K562 (cell line): ENCODE measurements at regions not wholly inside any gene's neighbourhood (a gene's known extent, or its start where the extent isn't known, plus 50 kb on each side); places are given as distances from the start of the nearest gene placed in this dataset.

Experiments
- ATAC-seq: fragments of 200-7000 bp; cut with Tn5 transposase; 3 replicates; pipeline ENCODE4 v1.9.1; 2020; ENCODE audit warnings: moderate library complexity
- BruUV-seq: library from RNA; stranded (reverse); fragments of 400-500 nt; replicated peaks from 2 replicates; lab custom pipeline; 2021; lab: Mats Ljungman, UMichigan
- CTCF ChIA-PET: fragments of 300-600 bp; formaldehyde crosslinking; extraction: SDS; loops from one replicate; lab custom pipeline; 2021; ENCODE audit warnings: low intra/inter-chr PET ratio; lab: Yijun Ruan, JAX
- POLR2A ChIA-PET: fragments of 300-600, 350-650 bp; sonication (Branson Sonifier 250); formaldehyde crosslinking; extraction: SDS; loops from one replicate; lab custom pipeline; 2021; ENCODE audit warnings: antibody characterized with exemption, inconsistent platforms; lab: Yijun Ruan, JAX
- DNase-seq, 4 experiments: peaks; one replicate each; pipeline versions ENCODE4 v3.0.0 to v3.0.0-alpha.2; 2011 to 2018; ENCODE audit warnings: low spot score in 3 of 4, mixed read lengths in 3 of 4; ENCODE audit errors: extremely low read depth in 1 of 4
- FAIRE-seq: peaks from 2 replicates; lab custom pipeline; 2011; peaks lifted over from hg19 to GRCh38; lab: Jason Lieb, UNC
- H2AFZ ChIP-seq: 2 replicates; pipeline ENCODE4 v1.6.0; 2011; ENCODE audit warnings: low read depth, low read length, control low read depth, inconsistent platforms
- H3K27ac ChIP-seq: fragments of 200-600 bp; 3 replicates; pipeline ENCODE4 v1.8.0; 2011; ENCODE audit warnings: low read depth, mild to moderate bottlenecking, control low read depth, inconsistent platforms, low read length, moderate library complexity, mixed read lengths; ENCODE audit errors: extremely low read depth
- H3K27me3 ChIP-seq, 2 experiments: fragments of 300-600 bp in 1 of 2; 2 replicates in 1 of 2; 3 replicates in 1 of 2; pipeline versions ENCODE4 v1.6.0 to v1.8.0; 2011; ENCODE audit warnings: inconsistent platforms in 2 of 2, low read length in 2 of 2, mild to moderate bottlenecking in 1 of 2, mixed read lengths in 1 of 2, moderate library complexity in 1 of 2; ENCODE audit not compliant: control insufficient read depth in 2 of 2, insufficient read depth in 2 of 2
- H3K36me3 ChIP-seq: fragments of 300-600 bp; 3 replicates; pipeline ENCODE4 v1.8.0; 2011; ENCODE audit warnings: mild to moderate bottlenecking, low read length, inconsistent platforms; ENCODE audit not compliant: control insufficient read depth, insufficient read depth
- H3K4me1 ChIP-seq, 2 experiments: fragments of 200-600 bp in 1 of 2; replicated peaks in 1 of 2; 2 replicates in 1 of 2; 3 replicates in 1 of 2; pipeline versions ENCODE4 v1.5.1 to v1.8.0; 2011; ENCODE audit warnings: inconsistent platforms in 2 of 2, low read length in 2 of 2, mild to moderate bottlenecking in 1 of 2, mixed read lengths in 1 of 2, moderate library complexity in 1 of 2; ENCODE audit not compliant: control insufficient read depth in 2 of 2, insufficient read depth in 2 of 2
- H3K4me2 ChIP-seq: 2 replicates; pipeline ENCODE4 v1.6.1; 2011; ENCODE audit warnings: low read length, control low read depth, inconsistent platforms, mixed read lengths; ENCODE audit not compliant: insufficient read depth
- H3K4me3 ChIP-seq: fragments of 200-600 bp; sonication (generic), shearing (Covaris generic); 2 replicates; pipeline ENCODE4 v1.5.1; 2016; ENCODE audit warnings: control low read depth, inconsistent platforms
- H3K79me2 ChIP-seq: fragments of 200-600 bp; 3 replicates; pipeline ENCODE4 v1.8.0; 2011; ENCODE audit warnings: low read length, inconsistent platforms; ENCODE audit not compliant: control insufficient read depth, insufficient read depth
- H3K9ac ChIP-seq, 2 experiments: 2 replicates each; pipeline versions ENCODE4 v1.6.0 to v1.6.1; 2011; ENCODE audit warnings: low read depth in 2 of 2, low read length in 2 of 2, control low read depth in 1 of 2, inconsistent platforms in 1 of 2, mild to moderate bottlenecking in 1 of 2, mixed read lengths in 1 of 2; ENCODE audit not compliant: insufficient read depth in 1 of 2
- H3K9me1 ChIP-seq: one replicate; pipeline ENCODE4 v1.6.0; 2011; ENCODE audit warnings: inconsistent platforms, mild to moderate bottlenecking, low read length, moderate library complexity; ENCODE audit not compliant: control insufficient read depth, insufficient read depth
- H3K9me3 ChIP-seq: replicated peaks from 2 replicates; pipeline ENCODE4 v1.5.1; 2011; ENCODE audit warnings: low read depth, low read length, inconsistent platforms; ENCODE audit not compliant: control insufficient read depth, insufficient read depth
- H4K20me1 ChIP-seq: replicated peaks from 2 replicates; pipeline ENCODE4 v1.6.1; 2011; ENCODE audit warnings: low read length, inconsistent platforms, mixed read lengths; ENCODE audit not compliant: control insufficient read depth, insufficient read depth
- ATF4 ChIP-seq: fragments of 450-650 bp; formaldehyde crosslinking; IDR thresholded peaks from 2 replicates; pipeline ENCODE4 v1.4.0; 2022; ENCODE audit warnings: mild to moderate bottlenecking, moderate library complexity
- ETV1 ChIP-seq: fragments of 450-650 bp; conservative IDR thresholded peaks from 2 replicates; pipeline ENCODE4 v1.6.1; 2016; ENCODE audit warnings: missing genetic modification characterization, control low read depth, low read depth, missing compliant biosample characterization
- FOXJ2 ChIP-seq: fragments of 200-800 bp; sonication (Bioruptor generic); IDR thresholded peaks from 2 replicates; pipeline ENCODE4 v1.6.1; 2016; ENCODE audit warnings: missing genetic modification characterization, missing compliant biosample characterization
- FOXP4 ChIP-seq: sonication (generic); formaldehyde crosslinking; IDR thresholded peaks from 2 replicates; pipeline ENCODE4 v1.8.0; 2022; ENCODE audit warnings: mild to moderate bottlenecking, missing genetic modification reagents, borderline replicate concordance
- HEY1 ChIP-seq: fragments of 250-450 bp; sonication (Bioruptor Pico); IDR thresholded peaks from 2 replicates; pipeline ENCODE4 v1.5.0; 2020; ENCODE audit warnings: mild to moderate bottlenecking, moderate library complexity, borderline replicate concordance
- JUN ChIP-seq, 2 experiments: sonication (generic) in 1 of 2; formaldehyde crosslinking in 1 of 2; IDR thresholded peaks; 2 replicates each; pipeline versions ENCODE4 v1.6.1 to v1.8.0; 2012 to 2022; ENCODE audit warnings: borderline replicate concordance in 2 of 2, mild to moderate bottlenecking in 2 of 2, improper control_type of control experiment in 1 of 2, low read depth in 1 of 2, low read length in 1 of 2, missing genetic modification reagents in 1 of 2
- PML ChIP-seq: IDR thresholded peaks from 2 replicates; pipeline ENCODE4 v1.6.1; 2012; ENCODE audit warnings: low read length, inconsistent platforms
- ZNF23 ChIP-seq: fragments of 250-450 bp; sonication (Bioruptor Pico); IDR thresholded peaks from 2 replicates; pipeline ENCODE4 v1.4.0; 2020; ENCODE audit warnings: mild to moderate bottlenecking
- WGBS: fragments of 100-300 bp; shearing (Covaris generic); methylation state at CpG from one replicate; pipeline ENCODE4 v1.1.6; 2016; ENCODE audit warnings: low coverage, mixed read lengths; ENCODE audit not compliant: insufficient coverage; ENCODE audit errors: missing lambda C conversion rate; 5-methylcytosine and 5-hydroxymethylcytosine counted together
- in situ Hi-C: fragments of 300-500 bp; cut with MboI; formaldehyde crosslinking; loops from 4 replicates; pipeline ENCODE4 v1.15.0; 2018; ENCODE audit warnings: inconsistent platforms, mixed read lengths
- intact Hi-C: fragments of 100-400 bp; cut with micrococcal nuclease; formaldehyde crosslinking; loops from 2 replicates; pipeline ENCODE4 v1.14.2; 2022
- TF ChIP-seq, protein P1 (sequence below), 2 experiments: fragments of 450-650 bp; IDR thresholded peaks; 2 replicates each; pipeline ENCODE4 v1.6.1; 2016
- TF ChIP-seq, protein P2 (sequence below): fragments of 250-450 bp; sonication (Bioruptor Pico); IDR thresholded peaks from 2 replicates; pipeline ENCODE4 v1.5.0; 2022; ENCODE audit warnings: mild to moderate bottlenecking
- TF ChIP-seq, protein P3 (sequence below): fragments of 250-450 bp; sonication (Bioruptor Pico); IDR thresholded peaks from 2 replicates; pipeline ENCODE4 v1.4.0; 2020; ENCODE audit warnings: mild to moderate bottlenecking, moderate library complexity

- WGBS, result 0% methylated on average over 8 of the region's 11 CpGs
- no TSS peak for BruUV-seq
- no peak for TF ChIP-seq PML
- TF ChIP-seq, protein P1, sequence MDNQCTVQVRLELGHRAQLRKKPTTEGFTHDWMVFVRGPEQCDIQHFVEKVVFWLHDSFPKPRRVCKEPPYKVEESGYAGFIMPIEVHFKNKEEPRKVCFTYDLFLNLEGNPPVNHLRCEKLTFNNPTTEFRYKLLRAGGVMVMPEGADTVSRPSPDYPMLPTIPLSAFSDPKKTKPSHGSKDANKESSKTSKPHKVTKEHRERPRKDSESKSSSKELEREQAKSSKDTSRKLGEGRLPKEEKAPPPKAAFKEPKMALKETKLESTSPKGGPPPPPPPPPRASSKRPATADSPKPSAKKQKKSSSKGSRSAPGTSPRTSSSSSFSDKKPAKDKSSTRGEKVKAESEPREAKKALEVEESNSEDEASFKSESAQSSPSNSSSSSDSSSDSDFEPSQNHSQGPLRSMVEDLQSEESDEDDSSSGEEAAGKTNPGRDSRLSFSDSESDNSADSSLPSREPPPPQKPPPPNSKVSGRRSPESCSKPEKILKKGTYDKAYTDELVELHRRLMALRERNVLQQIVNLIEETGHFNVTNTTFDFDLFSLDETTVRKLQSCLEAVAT (IDR thresholded peaks at IDR 0.05), result no peak
- TF ChIP-seq, protein P2, sequence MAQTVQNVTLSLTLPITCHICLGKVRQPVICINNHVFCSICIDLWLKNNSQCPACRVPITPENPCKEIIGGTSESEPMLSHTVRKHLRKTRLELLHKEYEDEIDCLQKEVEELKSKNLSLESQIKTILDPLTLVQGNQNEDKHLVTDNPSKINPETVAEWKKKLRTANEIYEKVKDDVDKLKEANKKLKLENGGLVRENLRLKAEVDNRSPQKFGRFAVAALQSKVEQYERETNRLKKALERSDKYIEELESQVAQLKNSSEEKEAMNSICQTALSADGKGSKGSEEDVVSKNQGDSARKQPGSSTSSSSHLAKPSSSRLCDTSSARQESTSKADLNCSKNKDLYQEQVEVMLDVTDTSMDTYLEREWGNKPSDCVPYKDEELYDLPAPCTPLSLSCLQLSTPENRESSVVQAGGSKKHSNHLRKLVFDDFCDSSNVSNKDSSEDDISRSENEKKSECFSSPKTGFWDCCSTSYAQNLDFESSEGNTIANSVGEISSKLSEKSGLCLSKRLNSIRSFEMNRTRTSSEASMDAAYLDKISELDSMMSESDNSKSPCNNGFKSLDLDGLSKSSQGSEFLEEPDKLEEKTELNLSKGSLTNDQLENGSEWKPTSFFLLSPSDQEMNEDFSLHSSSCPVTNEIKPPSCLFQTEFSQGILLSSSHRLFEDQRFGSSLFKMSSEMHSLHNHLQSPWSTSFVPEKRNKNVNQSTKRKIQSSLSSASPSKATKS, result no peak
- no peak for TF ChIP-seq HEY1 (CRISPR knock-in tag)
- TF ChIP-seq ZNF23 (CRISPR knock-in tag), result no peak
- TF ChIP-seq FOXJ2 (tag), result no peak
- TF ChIP-seq ATF4 (CRISPR knock-in tag), result no peak
- no peak for TF ChIP-seq JUN (IDR thresholded peaks at IDR 0.05; ENCODE audit: borderline replicate concordance, low read depth, low read length)
- TF ChIP-seq JUN (CRISPR knock-in tag; IDR thresholded peaks at IDR 0.05; ENCODE audit: borderline replicate concordance), result no peak
- TF ChIP-seq, protein P3, sequence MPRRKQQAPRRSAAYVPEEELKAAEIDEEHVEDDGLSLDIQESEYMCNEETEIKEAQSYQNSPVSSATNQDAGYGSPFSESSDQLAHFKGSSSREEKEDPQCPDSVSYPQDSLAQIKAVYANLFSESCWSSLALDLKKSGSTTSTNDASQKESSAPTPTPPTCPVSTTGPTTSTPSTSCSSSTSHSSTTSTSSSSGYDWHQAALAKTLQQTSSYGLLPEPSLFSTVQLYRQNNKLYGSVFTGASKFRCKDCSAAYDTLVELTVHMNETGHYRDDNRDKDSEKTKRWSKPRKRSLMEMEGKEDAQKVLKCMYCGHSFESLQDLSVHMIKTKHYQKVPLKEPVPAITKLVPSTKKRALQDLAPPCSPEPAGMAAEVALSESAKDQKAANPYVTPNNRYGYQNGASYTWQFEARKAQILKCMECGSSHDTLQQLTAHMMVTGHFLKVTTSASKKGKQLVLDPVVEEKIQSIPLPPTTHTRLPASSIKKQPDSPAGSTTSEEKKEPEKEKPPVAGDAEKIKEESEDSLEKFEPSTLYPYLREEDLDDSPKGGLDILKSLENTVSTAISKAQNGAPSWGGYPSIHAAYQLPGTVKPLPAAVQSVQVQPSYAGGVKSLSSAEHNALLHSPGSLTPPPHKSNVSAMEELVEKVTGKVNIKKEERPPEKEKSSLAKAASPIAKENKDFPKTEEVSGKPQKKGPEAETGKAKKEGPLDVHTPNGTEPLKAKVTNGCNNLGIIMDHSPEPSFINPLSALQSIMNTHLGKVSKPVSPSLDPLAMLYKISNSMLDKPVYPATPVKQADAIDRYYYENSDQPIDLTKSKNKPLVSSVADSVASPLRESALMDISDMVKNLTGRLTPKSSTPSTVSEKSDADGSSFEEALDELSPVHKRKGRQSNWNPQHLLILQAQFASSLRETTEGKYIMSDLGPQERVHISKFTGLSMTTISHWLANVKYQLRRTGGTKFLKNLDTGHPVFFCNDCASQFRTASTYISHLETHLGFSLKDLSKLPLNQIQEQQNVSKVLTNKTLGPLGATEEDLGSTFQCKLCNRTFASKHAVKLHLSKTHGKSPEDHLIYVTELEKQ (CRISPR knock-in tag), result no peak
- no peak for TF ChIP-seq FOXP4
- TF ChIP-seq ETV1 (tag), result no peak
Observed at GRCh38 chr22:49123621-49124192, 704.0 kb downstream of the BRD1 start.

More at GRCh38 chr22:49123621-49124192, 704.0 kb downstream of the BRD1 start:
- Histone ChIP-seq H4K20me1 (no peaks in the 10 kb centered on the region), H3K79me2 (no peaks in the 10 kb centered on the region), H3K4me1 (no peaks in the 10 kb centered on the region), H3K36me3 (no peaks in the 10 kb centered on the region), H3K4me3 (no peak overlapping the region), H3K27ac (no peak overlapping the region), H3K4me2 (no peak overlapping the region), H3K9me3 (no peaks in the 10 kb centered on the region), H2AFZ (no peak overlapping the region), H3K9ac (no peak overlapping the region), H3K9me1 (no peaks in the 10 kb centered on the region), H3K27me3 (peaks cover 0 to 10% of the 10 kb centered on the region in 2 experiments; a peak in 2 of 5 replicates)
- in situ Hi-C loops (no loop called here), intact Hi-C loops (no loop called here)
- no peak for FAIRE-seq
- ChIA-PET POLR2A (no interaction called here), CTCF (no interaction called here)
- DNase-seq, result no peak
- no peak for ATAC-seq
